WTC11 (cell line): ENCODE measurements at regions not wholly inside any gene's neighbourhood (a gene's known extent, or its start where the extent isn't known, plus 50 kb on each side); places are given as distances from the start of the nearest gene placed in this dataset.

ENCODE experiments used
- ATAC-seq: fragments of 200-7000 bp; cut with Tn5 transposase; 2 replicates; pipeline ENCODE4 v1.10.0; 2021; ENCODE audit warnings: mild to moderate bottlenecking, moderate library complexity
- CTCF ChIA-PET: fragments of 300-600 bp; sonication (Branson Sonifier 250); formaldehyde crosslinking; loops from one replicate; lab custom pipeline; 2021; ENCODE audit warnings: antibody characterized with exemption; lab: Charles Lee
- POLR2A ChIA-PET: fragments of 350-600 bp; sonication (Branson Sonifier 250); formaldehyde crosslinking; loops from one replicate; lab custom pipeline; 2021; ENCODE audit warnings: antibody characterized with exemption; lab: Charles Lee
- DNase-seq: peaks from one replicate; pipeline ENCODE4 v3.0.0; 2021; ENCODE audit warnings: low spot score
- H3K27ac Mint-ChIP-seq: 2 replicates; pipeline ENCODE4 v1.8.0; 2021; ENCODE audit warnings: mixed read lengths
- H3K27me3 Mint-ChIP-seq: 2 replicates; pipeline ENCODE4 v1.8.0; 2021; ENCODE audit warnings: low read depth, mild to moderate bottlenecking, moderate library complexity, mixed read lengths
- H3K36me3 Mint-ChIP-seq: 2 replicates; pipeline ENCODE4 v1.8.0; 2021; ENCODE audit warnings: mixed read lengths
- H3K4me1 Mint-ChIP-seq: 2 replicates; pipeline ENCODE4 v1.8.0; 2022; ENCODE audit warnings: mixed read lengths
- H3K4me3 Mint-ChIP-seq: 2 replicates; pipeline ENCODE4 v1.8.0; 2021; ENCODE audit warnings: mild to moderate bottlenecking, moderate library complexity, mixed read lengths
- H3K9me3 Mint-ChIP-seq: 2 replicates; pipeline ENCODE4 v1.8.0; 2021; ENCODE audit warnings: mixed read lengths
- AR ChIP-seq: fragments of 250-450 bp; sonication (Bioruptor Pico); IDR thresholded peaks from 2 replicates; pipeline ENCODE4 v1.9.0; 2021; ENCODE audit warnings: mild to moderate bottlenecking
- ATF1 ChIP-seq: sonication (generic); formaldehyde crosslinking; IDR thresholded peaks from 2 replicates; pipeline ENCODE4 v1.8.1; 2023; ENCODE audit warnings: mild to moderate bottlenecking, moderate library complexity, missing genetic modification reagents
- E2F1 ChIP-seq: sonication (generic); formaldehyde crosslinking; IDR thresholded peaks from 2 replicates; pipeline ENCODE4 v1.8.0; 2022; ENCODE audit warnings: mild to moderate bottlenecking, missing genetic modification reagents
- ERG ChIP-seq: fragments of 250-450 bp; sonication (Bioruptor Pico); IDR thresholded peaks from 2 replicates; pipeline ENCODE4 v1.8.0; 2021; ENCODE audit warnings: mild to moderate bottlenecking
- ETV6 ChIP-seq: sonication (generic); formaldehyde crosslinking; IDR thresholded peaks from 2 replicates; pipeline ENCODE4 v1.8.1; 2022; ENCODE audit warnings: mild to moderate bottlenecking, missing genetic modification reagents
- GABPB1 ChIP-seq: sonication (generic); formaldehyde crosslinking; IDR thresholded peaks from 2 replicates; pipeline ENCODE4 v1.8.1; 2023; ENCODE audit warnings: mild to moderate bottlenecking, missing genetic modification reagents
- MXD4 ChIP-seq: fragments of 250-450 bp; sonication (Bioruptor Pico); IDR thresholded peaks from 2 replicates; pipeline ENCODE4 v1.8.0; 2021; ENCODE audit warnings: mild to moderate bottlenecking, moderate library complexity, borderline replicate concordance
- NFATC4 ChIP-seq: fragments of 250-450 bp; sonication (Bioruptor Pico); IDR thresholded peaks from 2 replicates; pipeline ENCODE4 v1.9.0; 2021; ENCODE audit warnings: mild to moderate bottlenecking
- PRDM15 ChIP-seq: sonication (generic); formaldehyde crosslinking; IDR thresholded peaks from 2 replicates; pipeline ENCODE4 v1.8.0; 2022; ENCODE audit warnings: missing genetic modification reagents
- SMAD3 ChIP-seq: sonication (generic); formaldehyde crosslinking; IDR thresholded peaks from 2 replicates; pipeline ENCODE4 v1.8.0; 2022; ENCODE audit warnings: missing genetic modification reagents, mild to moderate bottlenecking, borderline replicate concordance
- TEAD1 ChIP-seq: sonication (generic); formaldehyde crosslinking; IDR thresholded peaks from 2 replicates; pipeline ENCODE4 v1.8.0; 2022; ENCODE audit warnings: mild to moderate bottlenecking, missing genetic modification reagents
- TEAD4 ChIP-seq: sonication (generic); formaldehyde crosslinking; IDR thresholded peaks from 2 replicates; pipeline ENCODE4 v1.8.0; 2022; ENCODE audit warnings: mild to moderate bottlenecking, missing genetic modification reagents
- USF1 ChIP-seq: sonication (generic); formaldehyde crosslinking; IDR thresholded peaks from 2 replicates; pipeline ENCODE4 v1.8.0; 2022; ENCODE audit warnings: mild to moderate bottlenecking, missing genetic modification reagents
- ZBTB21 ChIP-seq: sonication (generic); formaldehyde crosslinking; IDR thresholded peaks from 2 replicates; pipeline ENCODE4 v1.8.1; 2023; ENCODE audit warnings: mild to moderate bottlenecking, missing genetic modification reagents, borderline replicate concordance
- ZMAT4 ChIP-seq: fragments of 250-450 bp; sonication (Bioruptor Pico); IDR thresholded peaks from 2 replicates; pipeline ENCODE4 v1.9.0; 2021; ENCODE audit warnings: mild to moderate bottlenecking
- ZNF121 ChIP-seq: sonication (generic); formaldehyde crosslinking; IDR thresholded peaks from 2 replicates; pipeline ENCODE4 v1.8.0; 2023; ENCODE audit warnings: missing genetic modification reagents
- ZNF232 ChIP-seq: sonication (generic); formaldehyde crosslinking; IDR thresholded peaks from 2 replicates; pipeline ENCODE4 v1.8.0; 2022; ENCODE audit warnings: mild to moderate bottlenecking, missing genetic modification reagents
- ZNF263 ChIP-seq: sonication (generic); formaldehyde crosslinking; IDR thresholded peaks from 2 replicates; pipeline ENCODE4 v1.8.1; 2022; ENCODE audit warnings: low read depth, mild to moderate bottlenecking, moderate library complexity, missing genetic modification reagents
- ZNF317 ChIP-seq: sonication (generic); formaldehyde crosslinking; IDR thresholded peaks from 2 replicates; pipeline ENCODE4 v1.8.1; 2023; ENCODE audit warnings: low read depth, mild to moderate bottlenecking, moderate library complexity, missing genetic modification reagents, borderline replicate concordance
- ZNF416 ChIP-seq: fragments of 250-450 bp; sonication (Bioruptor Pico); IDR thresholded peaks from 2 replicates; pipeline ENCODE4 v1.9.0; 2021; ENCODE audit warnings: mild to moderate bottlenecking, inconsistent platforms
- ZNF423 ChIP-seq: fragments of 250-450 bp; sonication (Bioruptor Pico); IDR thresholded peaks from 2 replicates; pipeline ENCODE4 v2.1.2; 2022; ENCODE audit warnings: mild to moderate bottlenecking, moderate library complexity
- ZNF512 ChIP-seq: sonication (generic); formaldehyde crosslinking; IDR thresholded peaks from 2 replicates; pipeline ENCODE4 v1.8.1; 2022; ENCODE audit warnings: missing genetic modification reagents, borderline replicate concordance
- ZNF671 ChIP-seq: fragments of 250-450 bp; sonication (Bioruptor Pico); IDR thresholded peaks from 2 replicates; pipeline ENCODE4 v1.8.0; 2021; ENCODE audit warnings: mild to moderate bottlenecking

- H3K4me3 Mint-ChIP-seq, result no peak overlapping the region
- no peaks in the 10 kb centered on the region for H3K27me3 Mint-ChIP-seq
- H3K27ac Mint-ChIP-seq, result no peak overlapping the region
- DNase-seq, result no peak
- POLR2A ChIA-PET, result no interaction called here
- H3K36me3 Mint-ChIP-seq, result no peaks in the 10 kb centered on the region
- H3K9me3 Mint-ChIP-seq, result peaks cover 4% of the 10 kb centered on the region; the same call in 1 of the 2 replicates
- CTCF ChIA-PET, result no interaction called here
- no peak for ATAC-seq
- H3K4me1 Mint-ChIP-seq, result peaks cover 4% of the 10 kb centered on the region; the same call in 1 of the 2 replicates
- TF ChIP-seq ZNF263 (CRISPR knock-in tag), result no peak
- TF ChIP-seq ZNF317 (CRISPR knock-in tag), result no peak
- TF ChIP-seq ZMAT4, result no peak
- TF ChIP-seq ZNF671 (CRISPR knock-in tag), result no peak
- no peak for TF ChIP-seq ZBTB21
- TF ChIP-seq USF1 (CRISPR knock-in tag), result no peak
- no peak for TF ChIP-seq ETV6 (CRISPR knock-in tag)
- TF ChIP-seq ATF1 (CRISPR knock-in tag), result no peak
- no peak for TF ChIP-seq ZNF416
- no peak for TF ChIP-seq PRDM15
- TF ChIP-seq NFATC4 (CRISPR knock-in tag), result no peak
- no peak for TF ChIP-seq TEAD1 (CRISPR knock-in tag)
- TF ChIP-seq ERG, result no peak
- TF ChIP-seq SMAD3 (CRISPR knock-in tag), result no peak
These were observed 276.1 kb upstream of the LCORL start for GRCh38 chr4:18297684-18298083.

- peaks cover 4% of the 10 kb centered on the region; the same call in 1 of the 2 replicates for H3K4me1 Mint-ChIP-seq
- DNase-seq (no peak), ATAC-seq (no peak)
- peaks cover 2% of the 10 kb centered on the region; the same call in 1 of the 2 replicates for H3K9me3 Mint-ChIP-seq
- ChIA-PET POLR2A (no interaction called here), CTCF (no interaction called here)
- no peak overlapping the region for H3K4me3 Mint-ChIP-seq
- H3K27ac Mint-ChIP-seq, result no peak overlapping the region
- no peaks in the 10 kb centered on the region for H3K27me3 Mint-ChIP-seq
- no peaks in the 10 kb centered on the region for H3K36me3 Mint-ChIP-seq
- TF ChIP-seq TEAD4 (CRISPR knock-in tag) (no peak), MXD4 (CRISPR knock-in tag) (no peak), ZNF317 (CRISPR knock-in tag) (no peak), ZNF512 (CRISPR knock-in tag) (no peak), GABPB1 (no peak), E2F1 (CRISPR knock-in tag) (no peak), ZNF121 (CRISPR knock-in tag) (no peak), ZNF232 (CRISPR knock-in tag) (no peak), ETV6 (CRISPR knock-in tag) (no peak), AR (no peak), ZNF423 (CRISPR knock-in tag) (no peak)
These were observed 274.9 kb upstream of the LCORL start for GRCh38 chr4:18296411-18296810.
